ENCODE measurements at regions not wholly inside any gene's neighbourhood (a gene's known extent, or its start where the extent isn't known, plus 50 kb on each side); places are given as distances from the start of the nearest gene placed in this dataset.

DNA sequence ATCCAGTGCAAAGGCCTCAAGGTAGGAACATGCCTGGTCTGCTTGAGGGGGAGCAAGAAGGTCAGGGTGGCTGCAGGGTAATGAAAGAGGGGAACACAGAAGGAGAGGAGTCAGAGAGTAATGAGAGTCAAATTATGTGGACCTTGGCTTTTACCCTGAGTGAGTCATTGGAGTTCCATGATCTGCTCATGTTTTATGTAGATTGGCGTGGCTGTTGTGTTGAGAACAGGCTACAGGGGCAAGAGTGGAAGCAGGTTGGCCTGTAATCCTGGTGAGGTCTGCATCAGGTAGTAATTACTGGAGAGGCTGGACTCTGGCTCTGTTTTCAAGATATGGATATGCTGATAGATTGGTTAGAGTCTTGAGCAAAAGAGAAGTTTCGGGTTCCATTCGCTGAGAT, 177.7 kb upstream of the NR3C1 start:
- Histone ChIP-seq H3K4me3 (no peak overlapping the region), H3K4me1 (no peaks in the 10 kb centered on the region), H3K27me3 (no peaks in the 10 kb centered on the region), H3K27ac (no peak overlapping the region), H3K9me3 (no peaks in the 10 kb centered on the region), H3K36me3 (replicated peaks in 1 of 2; ENCODE audit: insufficient read depth in 1 of 2, low read depth in 2 of 2) (no peaks in the 10 kb centered on the region)
- WGBS, 2 donors: 87 to 92% methylated on average over 3 of the region's 3 CpGs
- TF ChIP-seq, protein P1, sequence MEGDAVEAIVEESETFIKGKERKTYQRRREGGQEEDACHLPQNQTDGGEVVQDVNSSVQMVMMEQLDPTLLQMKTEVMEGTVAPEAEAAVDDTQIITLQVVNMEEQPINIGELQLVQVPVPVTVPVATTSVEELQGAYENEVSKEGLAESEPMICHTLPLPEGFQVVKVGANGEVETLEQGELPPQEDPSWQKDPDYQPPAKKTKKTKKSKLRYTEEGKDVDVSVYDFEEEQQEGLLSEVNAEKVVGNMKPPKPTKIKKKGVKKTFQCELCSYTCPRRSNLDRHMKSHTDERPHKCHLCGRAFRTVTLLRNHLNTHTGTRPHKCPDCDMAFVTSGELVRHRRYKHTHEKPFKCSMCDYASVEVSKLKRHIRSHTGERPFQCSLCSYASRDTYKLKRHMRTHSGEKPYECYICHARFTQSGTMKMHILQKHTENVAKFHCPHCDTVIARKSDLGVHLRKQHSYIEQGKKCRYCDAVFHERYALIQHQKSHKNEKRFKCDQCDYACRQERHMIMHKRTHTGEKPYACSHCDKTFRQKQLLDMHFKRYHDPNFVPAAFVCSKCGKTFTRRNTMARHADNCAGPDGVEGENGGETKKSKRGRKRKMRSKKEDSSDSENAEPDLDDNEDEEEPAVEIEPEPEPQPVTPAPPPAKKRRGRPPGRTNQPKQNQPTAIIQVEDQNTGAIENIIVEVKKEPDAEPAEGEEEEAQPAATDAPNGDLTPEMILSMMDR (IDR thresholded peaks at IDR 0.05): no peak
- no peak for TF ChIP-seq POLR2A (IDR thresholded peaks at IDR 0.05)
- intact Hi-C loops (cut with DNase I): no loop called here
- ATAC-seq (no peak), DNase-seq (no peak)

DNA sequence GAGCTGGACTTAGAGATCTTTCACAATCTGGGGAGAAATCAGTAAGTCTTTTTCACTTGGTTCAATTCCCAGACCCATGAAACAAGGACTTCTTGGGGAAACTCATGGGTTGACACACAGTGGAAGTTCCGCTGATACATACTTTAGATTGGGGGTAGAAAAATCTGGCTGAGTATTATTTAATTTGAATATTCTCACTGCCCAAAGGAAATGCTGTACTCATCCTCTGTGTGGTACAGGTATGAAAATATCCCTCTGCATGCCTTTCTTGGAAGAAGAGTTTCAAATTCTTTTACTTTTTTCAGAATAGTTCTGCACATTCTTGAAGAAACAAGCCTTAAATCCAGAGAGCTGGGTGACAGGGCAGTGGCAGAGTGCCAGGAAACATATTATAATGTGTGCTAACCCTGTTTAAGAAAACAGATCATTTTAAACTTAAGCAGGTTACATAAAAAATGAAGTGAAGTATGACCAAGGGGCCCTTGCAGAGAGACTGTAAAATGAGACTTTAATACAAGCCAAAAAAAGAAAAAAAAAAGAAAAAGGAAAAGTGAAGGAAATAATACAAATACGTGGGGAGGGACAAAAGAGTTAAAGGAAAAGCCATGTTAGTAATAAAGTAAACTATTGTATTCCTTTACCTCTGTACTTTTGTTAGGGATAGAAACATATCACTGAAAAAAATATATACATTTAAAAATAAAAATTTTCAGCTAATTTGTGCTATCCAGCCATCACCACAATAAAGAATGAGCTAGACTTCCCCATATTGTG, 173.4 kb upstream of the NR3C1 start:
- H3K36me3 ChIP-seq (replicated peaks in 1 of 2; ENCODE audit: insufficient read depth in 1 of 2, low read depth in 2 of 2): no peaks in the 10 kb centered on the region
- H3K27ac ChIP-seq: no peak overlapping the region
- no peak for TF ChIP-seq POLR2A (IDR thresholded peaks at IDR 0.05)
- TF ChIP-seq, protein P1 (IDR thresholded peaks at IDR 0.05): no peak
- no peak for ATAC-seq
- peak in 2 of 4 donors; percentile 16 to 31 for DNase-seq
- no peak overlapping the region for H3K4me3 ChIP-seq
- no peaks in the 10 kb centered on the region for H3K4me1 ChIP-seq
- intact Hi-C loops (cut with DNase I): no loop called here
- 75 to 76% methylated on average over 2 of the region's 2 CpGs for whole genome bisulfite sequencing, 2 donors
- H3K9me3 ChIP-seq: no peaks in the 10 kb centered on the region
- H3K27me3 ChIP-seq: no peaks in the 10 kb centered on the region

DNA sequence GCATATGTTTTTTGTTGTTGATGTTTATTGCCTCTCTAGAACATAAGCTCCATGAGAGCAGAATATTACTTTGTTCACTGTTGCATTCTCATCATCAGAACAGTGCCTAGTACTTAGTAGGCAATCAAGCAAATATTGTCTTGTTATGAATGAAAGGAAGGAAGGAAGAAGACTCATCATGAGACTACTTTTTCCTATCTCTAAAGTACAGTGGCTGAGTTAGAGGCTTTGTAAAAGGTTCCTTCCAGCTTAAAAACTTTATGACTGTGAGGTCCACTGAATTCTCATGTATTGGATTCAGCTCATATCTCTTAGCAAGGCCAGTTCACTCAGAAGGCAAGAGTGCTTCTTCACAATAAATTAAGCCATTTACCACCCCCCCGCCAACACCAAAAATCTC, 171.8 kb upstream of the NR3C1 start:
- Histone ChIP-seq H3K4me3 (no peak overlapping the region), H3K4me1 (no peaks in the 10 kb centered on the region), H3K36me3 (replicated peaks in 1 of 2; ENCODE audit: insufficient read depth in 1 of 2, low read depth in 2 of 2) (no peaks in the 10 kb centered on the region), H3K27ac (no peak overlapping the region), H3K27me3 (no peaks in the 10 kb centered on the region), H3K9me3 (no peaks in the 10 kb centered on the region)
- DNase-seq: no peak
- no peak for TF ChIP-seq POLR2A (IDR thresholded peaks at IDR 0.05)
- TF ChIP-seq, protein P1 (IDR thresholded peaks at IDR 0.05): no peak
- WGBS, 2 donors: 86 to 88% methylated on average over 1 of the region's 1 CpG
- ATAC-seq: no peak
- intact Hi-C loops (cut with DNase I): no loop called here

DNA sequence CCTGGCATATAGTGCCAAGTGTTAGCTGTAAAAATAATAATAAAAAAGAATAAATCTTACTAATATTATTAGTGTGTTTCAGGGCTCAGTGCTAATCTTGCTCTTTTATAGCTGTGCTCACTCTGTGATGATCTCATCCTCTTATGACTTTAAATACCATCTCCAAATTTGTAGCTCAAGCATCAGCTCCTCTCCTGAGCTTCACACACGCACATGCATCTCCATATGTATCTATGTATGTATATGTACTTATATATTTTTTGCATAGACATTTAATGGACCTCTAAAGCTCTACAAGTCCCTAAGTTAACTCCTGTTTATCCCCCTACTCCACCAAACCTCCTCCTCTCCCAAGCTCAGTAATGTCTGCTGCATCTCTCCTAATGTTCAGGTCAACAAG, 170.8 kb upstream of the NR3C1 start:
- 80 to 96% methylated on average over 1 of the region's 1 CpG for WGBS, 2 donors
- no peak overlapping the region for H3K27ac ChIP-seq
- no peak for ATAC-seq

More for the DNA sequence above, 170.8 kb upstream of the NR3C1 start:
- TF ChIP-seq, protein P1 (IDR thresholded peaks at IDR 0.05): no peak
- no peak for TF ChIP-seq POLR2A (IDR thresholded peaks at IDR 0.05)
- intact Hi-C loops (cut with DNase I): no loop called here
- DNase-seq: no peak
- Histone ChIP-seq H3K4me1 (no peaks in the 10 kb centered on the region), H3K9me3 (no peaks in the 10 kb centered on the region), H3K27me3 (no peaks in the 10 kb centered on the region), H3K4me3 (no peak overlapping the region), H3K36me3 (replicated peaks in 1 of 2; ENCODE audit: insufficient read depth in 1 of 2, low read depth in 2 of 2) (no peaks in the 10 kb centered on the region)

Data from body of pancreas (tissue), 4 donors.